ENCODE measurements at regions not wholly inside any gene's neighbourhood (a gene's known extent, or its start where the extent isn't known, plus 50 kb on each side); places are given as distances from the start of the nearest gene placed in this dataset.
"Not testable (repeated sequence)": the region's sequence is repeated elsewhere in the genome, so short reads cannot be mapped to it uniquely, and the experiment has no call there.

DNA sequence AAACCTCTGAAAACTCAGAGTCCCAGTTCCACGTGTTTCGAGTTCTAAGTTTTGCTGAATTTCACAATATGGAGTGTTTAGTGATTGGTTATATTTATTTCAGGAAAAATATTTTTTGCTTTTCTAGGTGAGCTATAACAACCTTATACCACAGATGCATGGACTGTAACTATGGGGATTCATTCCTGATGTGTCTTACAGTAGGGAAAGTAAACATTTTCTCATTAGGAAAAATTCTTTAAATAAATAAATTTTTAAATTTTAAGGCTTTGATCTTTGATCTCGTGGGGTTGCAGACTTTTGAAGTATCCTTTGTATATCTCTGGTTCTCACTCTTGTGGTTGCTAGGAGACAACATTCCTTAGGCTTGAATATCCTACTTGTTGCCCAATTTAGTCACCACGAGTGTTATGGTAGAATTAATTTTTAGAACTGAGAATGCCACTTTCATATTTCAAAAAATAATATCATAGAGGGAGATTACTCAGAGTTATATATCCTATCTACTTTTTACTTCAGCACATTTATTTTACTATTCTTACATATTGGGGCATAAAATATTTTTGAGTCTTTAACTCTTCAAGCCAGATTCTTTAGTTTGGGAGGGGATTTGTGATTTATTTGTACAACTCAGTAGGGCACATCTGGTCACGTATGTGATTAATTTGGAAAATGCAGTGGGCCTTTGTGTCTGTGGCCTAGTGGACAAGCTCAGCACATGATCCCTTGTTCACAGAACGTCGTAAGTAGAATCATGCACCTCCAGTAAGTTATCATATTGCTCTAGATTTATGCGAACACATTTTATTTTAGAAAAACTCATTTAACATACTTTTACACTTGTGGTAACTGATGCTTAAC is 224.0 kb downstream of the TTC6 start:
- TF ChIP-seq POLR2A (IDR thresholded peaks at IDR 0.05): no peak
- TF ChIP-seq, protein P1, sequence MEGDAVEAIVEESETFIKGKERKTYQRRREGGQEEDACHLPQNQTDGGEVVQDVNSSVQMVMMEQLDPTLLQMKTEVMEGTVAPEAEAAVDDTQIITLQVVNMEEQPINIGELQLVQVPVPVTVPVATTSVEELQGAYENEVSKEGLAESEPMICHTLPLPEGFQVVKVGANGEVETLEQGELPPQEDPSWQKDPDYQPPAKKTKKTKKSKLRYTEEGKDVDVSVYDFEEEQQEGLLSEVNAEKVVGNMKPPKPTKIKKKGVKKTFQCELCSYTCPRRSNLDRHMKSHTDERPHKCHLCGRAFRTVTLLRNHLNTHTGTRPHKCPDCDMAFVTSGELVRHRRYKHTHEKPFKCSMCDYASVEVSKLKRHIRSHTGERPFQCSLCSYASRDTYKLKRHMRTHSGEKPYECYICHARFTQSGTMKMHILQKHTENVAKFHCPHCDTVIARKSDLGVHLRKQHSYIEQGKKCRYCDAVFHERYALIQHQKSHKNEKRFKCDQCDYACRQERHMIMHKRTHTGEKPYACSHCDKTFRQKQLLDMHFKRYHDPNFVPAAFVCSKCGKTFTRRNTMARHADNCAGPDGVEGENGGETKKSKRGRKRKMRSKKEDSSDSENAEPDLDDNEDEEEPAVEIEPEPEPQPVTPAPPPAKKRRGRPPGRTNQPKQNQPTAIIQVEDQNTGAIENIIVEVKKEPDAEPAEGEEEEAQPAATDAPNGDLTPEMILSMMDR (IDR thresholded peaks at IDR 0.05): no peak
- Histone ChIP-seq H3K4me1 (no peaks in the 10 kb centered on the region), H3K36me3 (no peaks in the 10 kb centered on the region), H3K9me3 (no peaks in the 10 kb centered on the region), H3K27me3 (no peaks in the 10 kb centered on the region), H3K4me3 (no peak overlapping the region), H3K27ac (no peak overlapping the region)
- intact Hi-C loops (cut with DNase I; ENCODE audit: low total_unique reads): no loop called here
- DNase-seq: no peak

DNA sequence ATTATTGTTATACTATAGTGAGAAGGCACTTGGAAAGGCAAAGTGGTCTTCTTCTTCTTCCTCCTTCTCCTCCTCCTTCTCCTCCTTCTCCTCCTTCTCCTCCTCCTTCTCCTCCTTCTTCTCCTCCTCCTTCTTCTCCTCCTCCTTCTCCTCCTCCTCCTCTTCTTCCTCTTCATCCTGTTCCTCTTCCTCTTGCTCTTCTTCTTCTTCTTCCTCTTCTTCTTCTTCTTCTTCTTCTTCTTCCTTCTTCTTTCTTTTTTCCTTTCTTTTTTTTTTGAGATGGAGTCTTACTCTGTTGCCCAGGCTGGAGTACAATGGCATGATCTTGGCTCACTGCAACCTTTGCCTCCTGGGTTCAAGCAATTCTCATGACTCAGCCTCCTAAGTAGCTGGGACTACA is 225.4 kb downstream of the TTC6 start:
- DNase-seq; H3K4me1 ChIP-seq; H3K36me3 ChIP-seq; H3K4me3 ChIP-seq; H3K27ac ChIP-seq; H3K27me3 ChIP-seq; H3K9me3 ChIP-seq; intact Hi-C loops (cut with DNase I; ENCODE audit: low total_unique reads): not testable (repeated sequence)

DNA sequence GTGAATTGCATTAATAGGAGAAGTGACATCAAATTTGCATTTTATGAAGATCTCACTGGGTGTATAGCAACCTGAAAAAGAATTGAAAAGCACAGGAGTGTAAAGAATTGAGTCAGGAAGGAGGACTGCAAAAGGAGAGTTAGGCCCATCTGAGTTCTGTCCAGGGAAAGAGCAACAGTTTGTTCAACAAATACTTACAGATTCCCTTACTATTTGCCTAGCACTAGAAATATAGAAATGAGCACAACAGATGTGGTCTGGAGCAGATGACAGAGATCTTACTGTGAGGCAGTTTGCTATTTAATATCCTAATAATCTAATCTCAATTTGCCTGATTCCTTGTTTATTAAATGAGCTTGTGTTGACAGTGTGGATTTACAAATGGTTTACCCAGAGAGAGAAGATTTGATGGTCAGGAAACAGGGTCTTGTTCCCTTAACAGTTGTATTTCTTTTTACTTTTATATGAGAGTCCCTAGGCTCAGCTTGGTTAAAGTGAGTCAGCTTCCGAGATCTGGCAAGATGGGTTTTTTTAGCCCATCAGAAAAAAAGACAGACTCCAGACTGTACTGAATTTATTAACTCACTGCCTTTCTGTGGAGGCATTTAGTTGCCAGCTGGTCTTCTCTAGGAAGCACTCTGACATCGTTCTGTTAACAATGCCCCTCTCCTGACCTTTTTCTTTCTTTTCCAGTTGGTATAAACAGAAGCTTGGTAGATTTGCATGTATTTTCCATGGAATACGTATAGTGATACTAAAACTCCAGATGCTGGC is 229.7 kb downstream of the TTC6 start:
- no peaks in the 10 kb centered on the region for H3K36me3 ChIP-seq
- DNase-seq: no peak
- no peaks in the 10 kb centered on the region for H3K27me3 ChIP-seq
- no peaks in the 10 kb centered on the region for H3K4me1 ChIP-seq
- intact Hi-C loops (cut with DNase I; ENCODE audit: low total_unique reads): no loop called here
- H3K9me3 ChIP-seq: no peaks in the 10 kb centered on the region
- TF ChIP-seq POLR2A (IDR thresholded peaks at IDR 0.05): no peak
- TF ChIP-seq, protein P1 (IDR thresholded peaks at IDR 0.05): no peak
- no peak overlapping the region for H3K27ac ChIP-seq
- no peak overlapping the region for H3K4me3 ChIP-seq

DNA sequence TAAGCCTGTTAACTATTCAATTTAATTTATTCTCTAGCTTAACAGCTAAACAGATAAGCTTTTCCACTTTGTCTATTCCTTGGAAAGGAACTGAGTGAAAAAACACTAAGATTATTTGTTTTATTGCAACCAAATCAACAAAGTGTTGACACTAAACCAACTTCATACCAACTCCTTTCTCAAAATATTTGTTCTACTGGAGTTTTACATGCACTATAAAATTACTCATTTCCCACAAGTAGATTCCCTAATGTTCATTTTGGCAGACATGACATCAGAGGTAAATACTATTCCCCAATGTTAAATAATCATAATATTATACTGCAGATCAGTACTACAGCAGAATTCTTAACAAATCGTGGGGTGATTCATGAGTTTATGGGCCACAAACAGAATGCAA is 231.4 kb downstream of the TTC6 start:
- H3K27me3 ChIP-seq: no peaks in the 10 kb centered on the region
- TF ChIP-seq, protein P1 (IDR thresholded peaks at IDR 0.05): no peak
- TF ChIP-seq POLR2A (IDR thresholded peaks at IDR 0.05): no peak
- DNase-seq: no peak
- H3K9me3 ChIP-seq: no peaks in the 10 kb centered on the region
- no peak overlapping the region for H3K27ac ChIP-seq
- H3K36me3 ChIP-seq: no peaks in the 10 kb centered on the region
- H3K4me3 ChIP-seq: no peak overlapping the region
- intact Hi-C loops (cut with DNase I; ENCODE audit: low total_unique reads): no loop called here
- no peaks in the 10 kb centered on the region for H3K4me1 ChIP-seq

DNA sequence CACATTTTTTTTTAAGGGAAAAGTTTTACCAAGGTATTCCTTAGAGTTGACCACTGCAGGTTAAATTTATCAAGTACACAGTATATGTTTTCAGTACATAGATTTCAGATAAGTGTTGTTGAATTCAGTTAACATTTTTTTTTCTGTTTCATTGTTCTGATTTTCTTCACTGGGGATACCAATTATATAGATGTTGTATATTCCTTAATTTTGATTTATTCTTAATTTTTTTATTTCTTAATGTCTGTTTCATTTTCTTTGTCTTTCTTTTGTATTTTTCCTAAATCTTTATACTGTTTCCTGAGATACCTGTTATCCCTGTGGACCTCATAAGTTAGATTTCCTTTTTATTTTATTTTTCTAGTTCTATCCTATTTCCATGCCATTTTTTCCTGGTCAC is 234.8 kb downstream of the TTC6 start:
- H3K27me3 ChIP-seq: no peaks in the 10 kb centered on the region
- no peak for DNase-seq
- H3K4me1 ChIP-seq: no peaks in the 10 kb centered on the region
- H3K36me3 ChIP-seq: no peaks in the 10 kb centered on the region
- H3K4me3 ChIP-seq: no peak overlapping the region
- no peak for TF ChIP-seq POLR2A (IDR thresholded peaks at IDR 0.05)
- TF ChIP-seq, protein P1 (IDR thresholded peaks at IDR 0.05): no peak
- no peaks in the 10 kb centered on the region for H3K9me3 ChIP-seq
- H3K27ac ChIP-seq: no peak overlapping the region
- intact Hi-C loops (cut with DNase I; ENCODE audit: low total_unique reads): no loop called here

All from uterus (tissue), 3 donors.